Stimulated activated CD8-positive, alpha-beta memory T cell treated with anti-CD3 and anti-CD28 coated beads, Interleukin-12 subunit alpha, Interleukin-12 subunit beta, amount 100 ng/mL, for 4 hours (primary cell): ENCODE measurements at regions not wholly inside any gene's neighbourhood (a gene's known extent, or its start where the extent isn't known, plus 50 kb on each side); places are given as distances from the start of the nearest gene placed in this dataset.

Source experiments
- DNase-seq: peaks from one replicate; pipeline ENCODE4 v3.0.0-alpha.2; 2020; ENCODE audit warnings: low read depth

DNA sequence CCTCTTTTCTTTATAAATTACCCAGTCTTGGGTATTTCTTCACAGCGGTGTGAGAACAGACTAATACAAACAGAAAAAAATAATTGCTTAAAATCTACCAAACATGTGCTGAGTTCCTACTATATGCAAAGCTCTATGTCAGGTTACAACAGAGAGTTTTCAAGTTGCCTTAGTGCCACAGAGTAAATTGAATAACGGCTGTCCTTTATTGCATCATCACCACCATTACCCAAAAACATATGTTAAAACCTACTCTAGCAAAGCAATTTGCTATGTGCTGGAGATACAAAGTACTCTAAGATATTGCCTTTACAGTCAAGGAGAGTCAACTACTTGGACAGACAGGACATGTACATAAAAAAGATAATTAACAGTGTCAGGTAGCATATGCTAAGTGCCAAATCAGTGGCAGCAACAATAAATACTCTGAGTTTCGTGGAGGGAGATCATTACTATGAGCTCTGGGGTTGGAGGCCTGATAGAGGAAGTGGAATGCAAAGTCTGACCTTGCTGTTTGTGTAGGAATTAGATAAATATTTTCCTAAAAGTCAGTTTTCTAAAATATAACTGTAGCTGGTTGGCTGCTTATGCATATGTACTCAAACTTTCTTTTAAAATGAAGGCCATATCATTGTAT lies 1058.7 kb upstream of the WWC1 start:
- DNase-seq = no peak

DNA sequence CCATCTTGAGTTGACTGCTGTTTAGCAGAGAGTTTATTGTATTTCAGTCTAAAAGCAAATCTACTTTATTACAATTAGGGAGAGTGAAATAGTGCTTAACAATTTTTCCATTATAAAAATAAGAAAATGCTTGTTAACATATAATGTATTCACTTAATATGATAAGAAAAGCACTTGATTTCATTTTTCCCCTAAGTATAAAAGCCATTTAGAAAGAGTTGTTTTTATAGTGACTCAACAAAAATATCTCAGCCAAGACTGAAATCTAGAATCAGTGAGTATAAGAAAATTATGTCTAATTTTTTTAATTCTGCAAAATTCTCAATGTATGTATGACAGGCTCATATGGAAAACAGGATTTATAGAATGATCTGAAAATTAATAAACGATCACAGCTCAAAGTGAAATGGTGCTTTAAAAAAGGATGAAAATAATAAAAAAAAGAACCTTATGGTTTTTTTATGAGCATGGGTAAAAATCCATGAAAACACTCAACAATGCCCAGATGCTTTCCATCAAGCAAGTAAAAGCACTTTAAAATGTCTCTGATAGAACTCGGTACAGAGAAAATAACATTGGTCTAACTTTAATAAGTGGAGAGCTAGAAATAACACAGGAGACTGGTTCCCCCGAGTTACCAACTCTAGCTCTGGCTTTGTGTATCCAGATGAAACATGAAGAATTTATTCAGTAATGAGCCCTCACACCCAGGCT lies 1057.8 kb upstream of the WWC1 start:
- DNase-seq = no peak

DNA sequence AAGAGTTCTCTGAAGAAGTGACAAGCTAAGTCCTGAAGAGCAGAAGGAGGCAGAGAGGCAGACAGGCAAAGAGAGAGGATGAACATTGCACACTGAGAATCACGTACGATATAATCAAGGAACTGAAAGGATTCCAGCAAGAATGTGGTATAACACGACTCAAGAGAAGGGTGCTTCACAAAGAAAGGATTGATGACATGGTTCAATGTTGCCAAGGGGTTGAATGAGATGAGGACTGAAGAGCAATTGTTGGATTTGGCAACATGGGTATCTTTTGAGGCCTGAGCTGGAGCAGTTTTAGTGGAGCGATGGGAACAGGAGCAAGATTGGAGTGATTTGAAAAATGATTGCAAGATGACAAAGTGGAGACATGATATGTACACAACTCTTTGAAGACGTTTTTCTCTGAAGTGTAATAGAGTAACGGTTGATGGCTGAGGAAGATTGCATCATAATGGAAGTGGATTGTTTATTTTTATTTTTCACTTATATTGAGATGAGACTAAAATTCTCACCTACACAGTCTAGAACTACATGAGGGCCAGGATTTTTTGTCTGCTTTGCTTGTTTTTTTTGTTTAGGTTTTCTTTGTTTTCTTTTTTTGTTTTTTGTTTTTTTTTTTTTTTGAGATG lies 1049.9 kb upstream of the WWC1 start:
- DNase-seq = no peak

DNA sequence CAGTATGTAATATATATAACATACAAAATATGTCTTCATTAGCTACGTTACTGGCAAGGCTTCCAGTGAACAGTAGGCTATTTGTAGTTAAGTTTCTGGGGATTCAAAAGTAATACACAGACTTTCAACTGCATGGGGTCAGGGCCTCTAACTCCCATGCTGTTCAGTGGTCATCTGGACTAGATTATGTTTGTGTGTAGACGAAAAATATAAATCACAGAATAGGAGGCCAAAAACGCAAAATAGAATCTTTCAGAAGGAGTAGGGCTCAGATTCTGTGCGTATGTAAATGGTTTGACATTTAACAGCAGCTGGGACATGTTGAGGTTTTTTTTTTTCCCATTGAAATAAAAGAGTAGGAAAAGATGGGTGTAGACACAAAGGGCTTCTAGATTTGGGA lies 1048.7 kb upstream of the WWC1 start:
- DNase-seq = no peak

DNA sequence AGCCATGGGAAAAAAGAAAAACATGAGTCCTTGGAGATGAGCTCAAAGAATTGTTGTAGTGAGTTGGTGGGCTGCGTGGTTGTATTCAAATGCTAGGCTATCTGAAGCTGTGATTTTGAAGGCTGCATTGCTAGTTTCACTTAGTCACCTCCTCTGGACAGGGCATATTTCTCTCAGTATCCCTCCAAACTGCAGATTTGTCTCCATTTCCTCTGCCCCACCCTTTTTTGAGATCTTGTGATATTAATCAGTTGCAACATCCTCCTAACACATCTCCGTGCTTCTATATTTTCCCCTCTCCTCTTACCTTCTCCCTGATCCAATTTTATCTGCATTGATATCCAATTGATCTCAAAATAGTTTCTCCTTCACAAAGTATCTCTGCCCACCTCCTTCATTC lies 1048.0 kb upstream of the WWC1 start:
- no peak for DNase-seq

DNA sequence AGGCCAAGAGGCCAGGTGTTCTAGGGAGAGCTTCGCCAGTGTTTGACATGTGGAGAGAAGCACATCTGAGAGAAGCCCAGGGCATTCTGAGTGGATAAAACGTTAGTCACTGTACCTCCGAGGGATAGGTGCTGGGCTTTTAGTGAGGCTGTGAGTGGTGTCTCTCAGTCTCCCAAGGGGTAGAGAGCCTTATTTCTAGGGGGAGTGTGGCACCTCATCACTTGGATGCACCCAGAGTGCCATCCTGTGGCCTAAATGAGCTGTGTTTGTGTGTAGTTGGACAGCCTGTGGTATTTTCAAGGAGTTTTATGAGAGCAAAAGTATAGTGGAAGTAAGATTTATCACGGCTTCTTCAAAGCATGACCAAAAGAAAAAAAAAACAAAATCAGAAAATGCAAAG lies 1046.9 kb upstream of the WWC1 start:
- no peak for DNase-seq

DNA sequence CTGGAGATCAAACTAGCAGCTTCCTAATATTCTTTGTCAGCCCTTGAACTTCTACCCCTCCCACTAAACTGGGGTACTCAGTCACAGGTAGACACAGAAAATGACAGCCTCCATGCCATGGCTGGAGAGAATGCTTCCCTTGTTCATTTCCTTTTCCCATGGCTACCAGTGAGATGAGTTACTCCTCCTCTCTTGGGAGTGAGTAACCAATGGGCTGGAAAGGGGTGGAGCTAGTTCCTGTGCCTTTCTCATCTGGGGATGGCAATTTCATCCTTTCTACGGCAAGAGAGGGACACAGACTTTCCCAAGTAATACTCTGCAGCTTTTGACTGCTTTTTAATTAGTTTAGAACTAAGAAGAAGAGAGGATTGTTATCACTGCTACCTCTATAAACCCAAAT lies 1045.6 kb upstream of the WWC1 start:
- DNase-seq = no peak

DNA sequence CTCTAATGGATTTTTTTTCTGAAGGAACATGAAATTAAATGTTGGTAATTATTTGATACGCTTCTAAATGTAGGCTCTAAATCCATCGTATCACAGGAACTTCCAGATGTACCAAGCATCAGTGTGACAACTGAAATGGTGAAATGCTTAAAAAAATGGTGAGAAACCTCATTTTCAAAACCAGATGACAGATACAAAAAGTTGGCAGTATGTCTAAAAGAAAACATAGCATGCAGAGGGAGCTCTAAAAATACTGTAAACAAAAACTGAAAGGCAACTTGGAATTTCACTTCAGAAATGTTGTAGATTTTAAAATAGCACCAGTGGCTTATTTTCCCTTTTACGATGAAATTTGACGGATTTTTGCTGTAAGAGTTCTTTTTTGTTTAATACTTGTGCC lies 1043.6 kb upstream of the WWC1 start:
- DNase-seq = no peak

DNA sequence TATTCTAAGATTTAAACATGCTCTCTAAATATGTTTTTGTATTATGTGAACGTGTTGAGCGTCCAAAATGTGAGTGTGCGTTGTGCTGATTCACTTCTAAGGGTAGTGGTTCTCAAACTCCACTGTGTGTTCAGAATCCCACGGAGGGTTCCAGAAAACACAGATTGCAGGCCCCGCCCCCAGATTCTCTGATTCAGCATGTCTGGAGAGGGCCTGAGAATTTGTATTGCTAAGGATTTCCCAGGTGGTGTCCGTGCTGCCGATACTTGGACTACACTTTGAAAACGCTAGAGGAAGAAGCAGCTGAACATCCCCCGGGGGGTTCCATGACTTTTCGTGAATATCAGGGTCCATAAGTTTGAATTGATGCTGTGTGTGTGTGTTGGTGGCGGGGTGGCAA lies 1043.2 kb upstream of the WWC1 start:
- no peak for DNase-seq

DNA sequence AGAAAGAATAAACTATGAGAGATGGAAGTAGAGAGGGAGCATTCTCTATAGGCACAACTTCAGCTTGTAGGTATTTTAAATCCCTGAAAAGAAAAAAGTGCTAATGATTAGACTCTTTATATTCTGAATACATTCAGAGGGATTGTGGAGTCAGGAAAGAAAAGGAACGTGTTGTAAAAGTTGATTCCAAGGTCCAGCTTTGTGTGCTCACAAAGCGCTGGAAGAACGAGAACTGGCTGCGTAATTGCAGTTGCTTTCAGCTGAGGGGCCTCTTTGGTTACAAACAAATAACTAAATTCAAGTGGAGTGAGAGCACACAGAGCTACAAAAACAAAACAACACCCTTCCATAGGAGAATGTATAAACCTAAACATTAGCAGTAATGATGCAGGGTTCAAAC lies 1040.4 kb upstream of the WWC1 start:
- no peak for DNase-seq

DNA sequence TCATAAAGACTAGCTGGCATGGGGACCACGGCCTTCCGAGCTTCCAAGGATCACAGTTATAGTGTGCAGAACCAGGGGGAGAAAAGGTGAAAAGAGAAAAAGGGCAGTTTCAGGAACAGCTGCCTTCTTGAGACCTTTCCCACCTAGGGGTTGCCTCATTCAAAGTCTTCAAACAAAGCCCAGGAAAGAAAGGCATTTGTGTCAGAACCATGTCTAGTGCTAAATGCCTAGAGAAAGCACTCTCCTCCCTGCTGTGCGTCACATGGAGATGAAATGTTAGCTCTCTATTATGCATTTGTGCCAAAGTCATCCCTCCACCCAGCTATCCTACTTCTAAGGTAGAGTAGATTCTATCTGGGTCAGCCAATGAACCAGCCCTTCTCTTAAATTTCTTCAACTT lies 1037.3 kb upstream of the WWC1 start:
- no peak for DNase-seq

DNA sequence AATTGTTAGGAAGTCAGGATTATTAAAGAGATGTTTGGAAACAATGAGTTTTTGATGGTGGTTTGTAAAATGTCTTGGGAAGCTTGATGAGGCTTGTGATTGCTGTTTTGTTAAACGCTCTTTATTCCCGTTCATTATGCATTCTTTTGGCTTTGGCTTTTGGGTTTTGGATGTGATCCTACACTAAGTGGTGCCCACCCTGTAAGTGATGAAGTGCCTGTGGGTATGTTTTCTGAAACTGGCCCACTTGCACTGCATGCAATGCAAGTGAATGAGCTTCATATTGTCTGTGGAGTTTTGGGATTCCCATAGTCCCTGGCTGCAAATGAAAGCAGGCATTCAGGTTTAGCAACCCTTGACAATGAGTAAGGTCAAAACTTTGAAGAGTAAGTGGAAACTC lies 1035.5 kb upstream of the WWC1 start:
- DNase-seq = no peak

DNA sequence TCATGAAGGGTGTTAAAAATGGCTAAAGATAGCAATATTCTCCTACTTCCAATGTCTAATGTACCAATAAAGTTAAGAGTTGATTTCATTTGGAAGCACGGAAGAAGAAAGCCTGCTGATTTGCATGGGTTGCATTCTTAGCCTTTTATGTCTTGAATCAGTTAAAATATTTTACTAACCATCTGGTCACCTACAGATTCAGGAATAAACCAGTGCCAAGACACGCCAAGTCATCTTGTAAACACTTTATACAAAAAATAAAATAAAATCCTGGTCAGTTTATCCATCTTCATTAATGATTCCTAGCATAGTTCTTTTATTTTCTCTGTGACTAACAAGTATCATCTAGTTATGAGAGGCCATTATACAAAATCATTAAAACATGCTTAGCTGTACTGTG lies 1031.6 kb upstream of the WWC1 start:
- DNase-seq = no peak

DNA sequence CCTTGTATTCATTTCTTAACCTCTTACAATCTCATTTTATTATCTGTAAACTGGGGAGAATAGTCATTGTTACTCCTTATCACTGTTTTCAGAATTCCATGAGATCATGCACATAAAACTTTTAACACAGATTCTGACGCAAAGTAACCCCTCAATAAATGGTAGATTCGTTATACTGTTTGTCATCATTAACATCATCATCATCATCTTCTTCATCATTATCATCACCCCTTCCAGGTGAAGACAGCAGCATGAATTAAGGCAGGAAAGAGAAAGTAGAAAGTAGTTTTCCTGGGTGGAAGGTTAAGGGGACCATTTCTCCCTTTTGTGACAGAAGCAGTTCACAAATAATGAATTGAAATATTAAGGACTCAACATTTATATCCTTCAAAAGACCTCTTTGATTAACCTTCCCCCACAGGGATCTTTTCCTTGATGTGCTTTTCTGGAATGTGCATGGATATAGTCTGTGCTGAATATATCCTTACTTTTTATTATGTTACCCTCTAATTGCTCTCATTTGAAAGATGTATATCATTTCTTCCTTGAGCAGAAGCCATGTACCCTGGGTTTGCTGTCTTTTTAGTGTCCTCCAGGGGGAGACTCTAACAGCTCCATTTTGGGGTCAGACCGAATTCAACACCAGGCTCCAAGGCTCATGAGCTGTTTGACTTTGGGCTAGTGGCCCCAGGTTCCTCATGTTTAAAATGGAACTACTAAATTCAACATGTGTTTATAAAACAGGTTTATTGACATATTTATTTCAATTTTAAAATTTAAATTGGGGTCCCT lies 1029.9 kb upstream of the WWC1 start:
- DNase-seq = no peak

DNA sequence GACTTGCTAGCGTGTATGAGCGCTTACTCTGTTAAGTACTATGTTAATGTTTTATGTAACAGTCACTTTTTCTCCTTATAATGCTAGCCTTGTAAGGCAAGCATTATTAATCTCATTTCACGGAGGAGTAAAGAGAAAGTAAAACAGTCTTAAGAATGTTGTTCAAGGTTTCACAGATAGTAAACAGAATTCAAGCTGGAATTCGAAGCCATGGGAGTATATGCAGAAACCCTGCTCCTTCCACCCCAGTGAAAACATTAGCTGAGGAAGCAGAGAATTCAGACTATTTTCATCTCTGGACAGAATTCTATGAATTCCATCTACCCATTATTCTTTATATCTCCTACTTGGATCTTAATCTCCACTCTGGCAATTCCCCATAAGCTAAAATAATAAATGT lies 1028.3 kb upstream of the WWC1 start:
- DNase-seq = no peak

DNA sequence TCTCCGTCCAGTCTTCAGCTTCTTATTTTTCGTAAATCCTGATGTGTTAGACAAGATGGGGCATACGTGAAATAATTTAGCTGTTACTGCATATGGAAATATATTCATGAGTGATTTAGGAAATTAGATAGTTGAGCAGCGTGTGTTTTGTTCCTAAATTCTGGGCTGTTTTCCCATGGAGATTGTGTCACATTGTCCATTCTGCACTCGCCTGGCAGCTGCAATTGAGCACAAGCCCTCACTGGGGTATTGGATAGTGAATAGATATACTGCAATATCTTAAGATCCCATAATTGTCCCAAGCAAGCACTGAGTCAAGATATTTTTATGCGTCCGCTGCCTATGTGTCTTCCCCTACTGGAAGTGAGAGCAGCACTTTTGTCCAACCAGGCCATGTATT lies 1027.1 kb upstream of the WWC1 start:
- DNase-seq = no peak

DNA sequence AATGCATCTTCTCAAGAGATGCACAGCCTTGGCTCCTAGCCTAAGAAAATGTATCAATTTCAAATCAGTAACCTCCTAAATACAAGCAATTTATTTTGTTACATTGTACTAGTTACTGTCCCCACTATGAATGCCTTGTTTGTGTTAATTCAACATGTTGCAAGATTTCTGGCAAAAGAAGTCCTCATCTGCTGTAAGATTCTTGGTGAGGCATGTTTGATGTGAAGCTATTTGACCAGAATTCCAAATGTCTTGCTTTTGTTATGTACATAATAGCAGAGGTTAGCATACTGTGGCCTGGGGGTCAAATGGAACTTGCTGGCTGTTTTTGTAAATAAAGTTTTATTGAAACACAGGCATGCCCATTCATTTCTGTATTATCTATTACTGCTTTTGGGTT lies 1023.1 kb upstream of the WWC1 start:
- DNase-seq = no peak

DNA sequence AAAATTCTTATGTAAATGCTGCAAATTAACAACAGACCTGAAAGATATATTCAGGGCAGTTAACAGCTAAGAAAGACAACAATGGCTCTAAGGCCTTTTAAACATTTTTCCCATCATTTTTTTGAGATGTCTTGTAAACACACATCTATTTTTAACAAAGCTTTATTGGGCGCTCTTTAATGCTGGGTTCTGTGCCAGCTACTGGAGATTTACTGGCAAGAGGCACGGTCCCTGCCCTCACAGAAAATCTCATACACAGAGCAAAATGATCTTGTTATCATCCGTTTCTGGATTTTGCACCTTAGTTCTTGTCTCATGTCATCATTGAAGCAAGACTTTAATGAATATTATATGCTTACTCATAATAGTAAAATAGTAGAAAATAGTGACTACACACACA lies 1022.3 kb upstream of the WWC1 start:
- DNase-seq = no peak

DNA sequence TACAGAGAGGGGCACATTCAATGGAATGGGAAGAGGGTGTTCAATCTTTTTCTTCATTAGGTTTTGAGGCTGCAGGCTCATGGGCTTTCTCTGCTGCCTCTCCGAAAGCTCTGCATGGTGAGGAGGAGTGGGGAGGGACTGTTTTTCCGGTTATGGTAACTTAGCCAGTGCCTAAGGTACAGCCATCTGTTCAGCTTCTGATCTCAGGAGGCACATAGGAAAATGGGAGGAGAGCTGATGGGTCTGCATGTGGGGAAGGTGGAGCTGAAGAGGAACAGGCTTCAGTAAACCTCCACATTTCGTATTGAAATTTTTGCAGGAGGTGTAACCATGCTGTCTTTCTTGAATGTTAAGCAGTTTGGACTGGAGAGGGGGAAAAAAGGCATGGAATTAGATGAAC lies 1020.4 kb upstream of the WWC1 start:
- DNase-seq = no peak

DNA sequence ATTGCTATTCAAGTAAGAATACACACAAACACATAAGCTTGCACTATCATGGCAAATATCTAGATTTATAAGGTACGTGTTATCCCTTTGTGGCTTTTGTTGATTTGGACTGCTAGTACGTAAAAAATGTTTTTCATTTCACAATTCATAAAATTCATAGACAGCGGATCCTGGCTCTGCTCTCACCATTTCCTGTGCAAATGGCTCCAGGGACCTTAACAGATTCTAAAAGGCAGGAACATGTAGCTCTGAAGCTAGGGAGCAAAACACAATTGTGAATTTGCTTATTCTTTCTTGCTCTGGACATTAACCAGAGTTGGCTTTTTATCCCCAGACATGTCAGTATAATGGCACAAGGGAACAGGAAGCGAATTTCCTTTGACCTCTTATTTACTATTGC lies 1019.9 kb upstream of the WWC1 start:
- no peak for DNase-seq

DNA sequence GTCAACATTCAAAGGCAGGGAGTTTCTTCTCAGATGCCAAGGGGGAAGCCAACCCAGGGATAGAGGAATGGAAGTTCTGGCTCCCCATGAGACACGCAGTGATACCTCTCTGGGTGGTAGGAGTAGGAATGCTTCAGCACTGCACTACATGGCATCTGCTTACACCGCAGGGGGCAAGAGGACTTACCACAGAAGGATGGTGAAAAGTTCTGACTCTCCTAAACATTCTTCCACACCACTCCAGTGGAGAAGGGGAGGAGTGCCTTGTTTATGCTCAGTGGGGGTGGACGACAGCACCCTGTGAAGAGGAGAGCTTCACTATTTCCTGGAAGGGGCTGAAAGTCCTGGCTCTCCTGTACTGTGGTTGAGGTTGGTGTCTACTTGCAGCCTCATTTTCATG lies 1011.3 kb upstream of the WWC1 start:
- DNase-seq = no peak

DNA sequence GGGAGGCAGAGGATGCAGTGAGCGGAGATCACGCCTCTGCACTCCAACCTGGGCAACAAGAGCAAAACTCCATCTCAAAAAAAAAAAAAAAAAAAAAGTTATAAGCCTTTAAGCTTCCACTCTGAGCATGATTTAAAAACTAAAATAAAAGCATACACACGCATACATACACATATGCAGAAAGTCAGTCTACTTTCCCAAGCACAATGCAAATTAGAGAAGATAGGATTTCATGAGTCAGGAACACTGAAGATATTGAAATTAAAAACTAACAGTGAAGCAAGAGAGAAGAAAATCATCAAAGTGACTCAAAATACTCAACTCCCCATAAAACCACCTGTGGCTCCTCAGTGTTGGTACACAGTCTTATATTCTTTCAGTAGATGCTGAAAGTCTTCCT lies 1009.5 kb upstream of the WWC1 start:
- no peak for DNase-seq

DNA sequence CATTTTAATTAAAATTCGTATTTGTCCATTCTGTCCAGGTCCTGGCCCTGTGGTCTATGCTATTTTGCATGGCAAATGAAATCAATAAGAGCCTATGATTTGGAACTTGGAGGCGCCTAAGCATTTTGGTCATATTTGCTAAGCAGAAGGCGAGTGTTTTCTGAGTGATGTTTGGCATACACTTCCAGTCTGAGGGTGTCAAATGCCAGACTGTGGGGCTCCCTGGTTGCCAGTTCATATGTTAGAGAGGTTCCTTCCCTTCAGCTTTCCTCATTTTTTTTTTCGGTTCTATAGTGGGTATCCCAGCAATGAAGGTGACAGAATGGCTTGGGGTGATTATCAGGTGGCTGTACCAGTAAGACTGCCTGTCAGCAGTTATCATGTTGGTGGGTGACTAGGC lies 1007.8 kb upstream of the WWC1 start:
- no peak for DNase-seq
